HEK293 (cell line): ENCODE measurements at regions not wholly inside any gene's neighbourhood (a gene's known extent, or its start where the extent isn't known, plus 50 kb on each side); places are given as distances from the start of the nearest gene placed in this dataset.

Source experiments
- CTCF ChIP-seq: fragments of 450-650 bp; formaldehyde crosslinking; IDR thresholded peaks from 2 replicates; pipeline ENCODE4 v1.5.1; 2016; ENCODE audit warnings: missing biosample characterization, missing genetic modification characterization
- HOXC10 ChIP-seq: sonication (generic); formaldehyde crosslinking; IDR thresholded peaks from 2 replicates; pipeline ENCODE4 v1.8.1; 2023; ENCODE audit warnings: mild to moderate bottlenecking, missing genetic modification reagents
- KLF16 ChIP-seq: fragments of 450-650 bp; formaldehyde crosslinking; IDR thresholded peaks from 2 replicates; pipeline ENCODE4 v1.5.1; 2017; ENCODE audit warnings: missing biosample characterization, missing genetic modification characterization
- REPIN1 ChIP-seq: fragments of 450-650 bp; formaldehyde crosslinking; IDR thresholded peaks from 2 replicates; pipeline ENCODE4 v1.5.1; 2017; ENCODE audit warnings: missing biosample characterization, missing genetic modification characterization, low read depth
- ZBTB26 ChIP-seq: fragments of 450-650 bp; formaldehyde crosslinking; optimal IDR thresholded peaks from 2 replicates; pipeline ENCODE3; 2016; ENCODE audit warnings: missing biosample characterization, mild to moderate bottlenecking, missing genetic modification characterization
- ZBTB44 ChIP-seq: fragments of 450-650 bp; IDR thresholded peaks from 2 replicates; pipeline ENCODE4 v1.5.1; 2018; ENCODE audit warnings: missing biosample characterization, mild to moderate bottlenecking, missing genetic modification characterization
- ZNF174 ChIP-seq: fragments of 450-650 bp; formaldehyde crosslinking; IDR thresholded peaks from 2 replicates; pipeline ENCODE4 v1.5.0; 2017; ENCODE audit warnings: missing biosample characterization, mild to moderate bottlenecking, missing genetic modification characterization
- ZNF24 ChIP-seq: fragments of 450-650 bp; formaldehyde crosslinking; IDR thresholded peaks from 2 replicates; pipeline ENCODE4 v1.5.1; 2016; ENCODE audit warnings: missing biosample characterization, missing genetic modification characterization
- ZNF624 ChIP-seq: fragments of 450-650 bp; formaldehyde crosslinking; IDR thresholded peaks from 2 replicates; pipeline ENCODE4 v1.5.1; 2017; ENCODE audit warnings: missing biosample characterization, missing genetic modification characterization
- ZNF658 ChIP-seq: fragments of 450-650 bp; formaldehyde crosslinking; IDR thresholded peaks from 2 replicates; pipeline ENCODE4; 2016; ENCODE audit warnings: missing biosample characterization, missing genetic modification characterization
- ZNF768 ChIP-seq: fragments of 450-650 bp; formaldehyde crosslinking; IDR thresholded peaks from 2 replicates; pipeline ENCODE4 v1.5.1; 2018; ENCODE audit warnings: missing biosample characterization, mild to moderate bottlenecking, missing genetic modification characterization
- TF ChIP-seq, protein P1 (sequence below): fragments of 450-650 bp; formaldehyde crosslinking; IDR thresholded peaks from 2 replicates; pipeline ENCODE4 v1.5.1; 2017; ENCODE audit warnings: missing biosample characterization, missing genetic modification characterization

GRCh38 chr1:213535679-213536078 is 452.1 kb upstream of the PROX1 start:
- TF ChIP-seq CTCF (tag by site-specific recombination) (no peak), ZNF768 (tag by site-specific recombination) (no peak), ZNF658 (no peak), HOXC10 (no peak), REPIN1 (tag by site-specific recombination) (no peak), ZNF174 (tag by site-specific recombination) (no peak), ZBTB26 (tag by site-specific recombination) (no peak), ZNF624 (tag by site-specific recombination) (no peak), ZNF24 (no peak), ZBTB44 (tag by site-specific recombination) (no peak), KLF16 (no peak)
- TF ChIP-seq, protein P1, sequence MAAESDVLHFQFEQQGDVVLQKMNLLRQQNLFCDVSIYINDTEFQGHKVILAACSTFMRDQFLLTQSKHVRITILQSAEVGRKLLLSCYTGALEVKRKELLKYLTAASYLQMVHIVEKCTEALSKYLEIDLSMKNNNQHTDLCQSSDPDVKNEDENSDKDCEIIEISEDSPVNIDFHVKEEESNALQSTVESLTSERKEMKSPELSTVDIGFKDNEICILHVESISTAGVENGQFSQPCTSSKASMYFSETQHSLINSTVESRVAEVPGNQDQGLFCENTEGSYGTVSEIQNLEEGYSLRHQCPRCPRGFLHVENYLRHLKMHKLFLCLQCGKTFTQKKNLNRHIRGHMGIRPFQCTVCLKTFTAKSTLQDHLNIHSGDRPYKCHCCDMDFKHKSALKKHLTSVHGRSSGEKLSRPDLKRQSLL (tag by site-specific recombination): no peak
